ENCODE measurements at regions not wholly inside any gene's neighbourhood (a gene's known extent, or its start where the extent isn't known, plus 50 kb on each side); places are given as distances from the start of the nearest gene placed in this dataset.

DNA sequence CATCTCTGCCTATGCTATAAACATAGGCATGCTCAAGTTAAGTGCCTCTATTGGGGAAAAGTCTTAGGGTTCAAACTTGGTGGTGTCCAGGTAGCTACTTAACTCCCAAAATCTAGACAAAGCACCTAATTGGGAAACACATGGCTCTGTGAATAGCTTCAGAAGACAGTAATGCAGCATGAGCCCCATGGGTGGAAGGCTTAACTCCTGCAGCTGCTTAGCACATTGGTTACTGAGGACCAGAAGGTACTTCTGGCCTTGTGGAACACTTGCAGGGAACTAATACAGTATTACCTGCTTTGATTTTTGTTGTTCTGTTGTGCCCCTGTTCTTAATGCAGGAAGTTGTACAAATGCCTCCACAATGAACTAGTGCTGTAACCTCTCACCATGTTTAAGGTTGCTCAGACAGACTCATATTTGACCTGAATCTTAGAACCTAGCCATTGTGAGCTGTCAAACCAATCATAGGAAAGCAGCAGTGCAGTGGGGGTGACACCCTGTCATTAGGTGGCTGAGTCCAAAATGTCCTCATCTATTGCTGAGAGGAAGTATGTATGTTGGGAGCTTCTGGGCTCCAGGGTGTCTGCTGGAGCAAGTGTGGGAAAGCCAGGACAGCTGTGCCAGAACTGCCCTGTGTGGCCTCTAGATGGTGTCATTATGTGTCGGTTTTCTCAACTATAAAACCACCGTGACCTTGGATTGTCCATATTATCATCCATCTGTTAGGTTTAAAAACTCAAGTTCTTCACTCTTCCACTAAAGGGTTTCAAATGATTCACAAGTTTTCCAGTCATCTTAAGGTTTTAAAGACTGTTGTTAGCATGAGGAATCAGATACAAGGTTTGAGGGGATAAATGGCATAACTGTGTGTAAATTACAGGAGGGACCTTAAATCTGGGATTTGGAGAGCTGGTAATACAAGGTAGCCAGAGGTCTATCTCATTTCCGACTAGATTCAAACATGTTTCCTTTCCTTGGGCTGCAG, 69.9 kb upstream of the WDR1 start:
- TF ChIP-seq, protein P1, sequence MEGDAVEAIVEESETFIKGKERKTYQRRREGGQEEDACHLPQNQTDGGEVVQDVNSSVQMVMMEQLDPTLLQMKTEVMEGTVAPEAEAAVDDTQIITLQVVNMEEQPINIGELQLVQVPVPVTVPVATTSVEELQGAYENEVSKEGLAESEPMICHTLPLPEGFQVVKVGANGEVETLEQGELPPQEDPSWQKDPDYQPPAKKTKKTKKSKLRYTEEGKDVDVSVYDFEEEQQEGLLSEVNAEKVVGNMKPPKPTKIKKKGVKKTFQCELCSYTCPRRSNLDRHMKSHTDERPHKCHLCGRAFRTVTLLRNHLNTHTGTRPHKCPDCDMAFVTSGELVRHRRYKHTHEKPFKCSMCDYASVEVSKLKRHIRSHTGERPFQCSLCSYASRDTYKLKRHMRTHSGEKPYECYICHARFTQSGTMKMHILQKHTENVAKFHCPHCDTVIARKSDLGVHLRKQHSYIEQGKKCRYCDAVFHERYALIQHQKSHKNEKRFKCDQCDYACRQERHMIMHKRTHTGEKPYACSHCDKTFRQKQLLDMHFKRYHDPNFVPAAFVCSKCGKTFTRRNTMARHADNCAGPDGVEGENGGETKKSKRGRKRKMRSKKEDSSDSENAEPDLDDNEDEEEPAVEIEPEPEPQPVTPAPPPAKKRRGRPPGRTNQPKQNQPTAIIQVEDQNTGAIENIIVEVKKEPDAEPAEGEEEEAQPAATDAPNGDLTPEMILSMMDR (IDR thresholded peaks at IDR 0.05): no peak
- no peak for TF ChIP-seq POLR2A (IDR thresholded peaks at IDR 0.05)
- no peak for TF ChIP-seq EP300 (IDR thresholded peaks at IDR 0.05)

Measured in ovary (tissue), 3 donors.